Upper lobe of left lung (tissue), 4 donors: ENCODE measurements at regions not wholly inside any gene's neighbourhood (a gene's known extent, or its start where the extent isn't known, plus 50 kb on each side); places are given as distances from the start of the nearest gene placed in this dataset.

Experiments
- CTCF ChIP-seq, 6 experiments: fragments of 450-650 bp in 4 of 6; fragments of 200-600 bp in 2 of 6; sonication (generic) in 2 of 6; IDR thresholded peaks; one replicate each; pipeline ENCODE4 v1.5.1; 2016 to 2019; ENCODE audit warnings: antibody characterized with exemption in 6 of 6
- EP300 ChIP-seq, 4 donors: sonication (generic); formaldehyde crosslinking; IDR thresholded peaks; one replicate each; pipeline ENCODE4 v1.5.1; 2017; ENCODE audit warnings: antibody characterized with exemption in 4 of 4, control low read depth in 2 of 4
- POLR2A ChIP-seq, 4 donors: fragments of 450-650 bp; IDR thresholded peaks; one replicate each; pipeline ENCODE4 v1.5.1; 2016 to 2017; ENCODE audit warnings: antibody characterized with exemption in 4 of 4, mild to moderate bottlenecking in 2 of 4

DNA sequence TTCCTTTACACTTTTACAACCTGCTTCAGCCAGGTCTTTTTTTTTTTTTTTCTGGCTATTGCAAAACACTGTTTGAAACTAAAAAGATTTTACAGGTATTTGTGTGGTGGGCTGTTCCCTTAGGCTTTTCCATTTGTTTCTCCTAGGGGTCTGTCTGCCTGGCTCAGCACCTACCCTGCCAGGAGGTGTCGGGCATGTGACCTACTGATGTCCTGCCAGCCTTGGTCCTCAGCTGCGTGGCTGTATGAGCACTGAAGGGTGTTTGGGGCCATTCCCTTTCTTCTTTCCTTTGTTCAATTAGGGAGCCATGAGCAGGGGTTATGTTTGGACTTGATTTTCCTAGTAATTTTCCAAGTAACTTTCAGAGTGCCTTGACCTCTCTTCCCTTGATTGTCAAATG, 269.2 kb upstream of the SALL1 start:
- no peak for TF ChIP-seq CTCF (IDR thresholded peaks at IDR 0.05)
- TF ChIP-seq EP300 (IDR thresholded peaks at IDR 0.05), result no peak
- no peak for TF ChIP-seq POLR2A (IDR thresholded peaks at IDR 0.05)
